ENCODE measurements at regions not wholly inside any gene's neighbourhood (a gene's known extent, or its start where the extent isn't known, plus 50 kb on each side); places are given as distances from the start of the nearest gene placed in this dataset.
"Not testable (repeated sequence)": the region's sequence is repeated elsewhere in the genome, so short reads cannot be mapped to it uniquely, and the experiment has no call there.

DNA sequence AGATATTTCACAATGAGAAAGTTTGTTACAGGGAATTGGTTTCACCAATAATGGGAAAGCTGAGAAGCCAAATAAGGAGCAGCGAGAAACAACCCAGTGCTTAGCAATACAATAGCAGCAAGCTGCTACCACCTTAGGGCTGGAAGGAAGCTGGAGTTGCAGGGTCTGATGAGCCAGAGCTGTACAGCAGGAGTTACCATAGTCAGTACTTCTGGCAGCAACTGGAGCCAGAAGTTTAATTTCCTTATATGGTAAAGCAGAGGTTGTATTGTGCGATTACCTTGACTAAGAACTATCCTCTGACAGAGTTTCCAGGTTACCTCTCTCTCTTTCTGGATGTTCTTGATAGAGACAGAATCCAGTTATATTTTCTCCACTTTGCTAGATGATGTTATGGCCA lies 137.1 kb upstream of the OLIG3 start:
- H3K4me1 ChIP-seq (ENCODE audit: control insufficient read depth in 1 of 2, insufficient read depth in 2 of 2, low read depth in 1 of 2, low read length in 1 of 2), result no peaks in the 10 kb centered on the region; a peak in 1 of 4 replicates
- H4K20me1 ChIP-seq (ENCODE audit: insufficient read depth), result no peaks in the 10 kb centered on the region
- H3K27ac ChIP-seq (ENCODE audit: low read depth in 2 of 2, low read length in 1 of 2), result no peak overlapping the region
- ChIA-PET CTCF (interaction anchor here (1.0 kb wide), 1 partner anchor 11 kb away, joined by 3 read pairs; no protein-coding TSS in a partner anchor), POLR2A (no interaction called here)
- H3K4me2 ChIP-seq, result no peak overlapping the region
- no peak overlapping the region for H3K4me3 ChIP-seq (ENCODE audit: low read depth in 2 of 2, low read length in 1 of 2)
- 28% methylated on average over 2 of the region's 2 CpGs for WGBS (ENCODE audit: low lambda C conversion rate)
- H3K27me3 ChIP-seq (ENCODE audit: insufficient read depth), result no peaks in the 10 kb centered on the region
- no peaks in the 10 kb centered on the region for H3F3A ChIP-seq (replicated peaks; ENCODE audit: insufficient read depth)
- TF ChIP-seq RFX5 (IDR thresholded peaks at IDR 0.05; ENCODE audit: low read length) (no peak), JUND (IDR thresholded peaks at IDR 0.05) (no peak), NFIC (IDR thresholded peaks at IDR 0.05; ENCODE audit: borderline replicate concordance) (no peak), FOXJ3 (CRISPR knock-in tag; IDR thresholded peaks at IDR 0.05) (no peak)
- TF ChIP-seq, protein P1, sequence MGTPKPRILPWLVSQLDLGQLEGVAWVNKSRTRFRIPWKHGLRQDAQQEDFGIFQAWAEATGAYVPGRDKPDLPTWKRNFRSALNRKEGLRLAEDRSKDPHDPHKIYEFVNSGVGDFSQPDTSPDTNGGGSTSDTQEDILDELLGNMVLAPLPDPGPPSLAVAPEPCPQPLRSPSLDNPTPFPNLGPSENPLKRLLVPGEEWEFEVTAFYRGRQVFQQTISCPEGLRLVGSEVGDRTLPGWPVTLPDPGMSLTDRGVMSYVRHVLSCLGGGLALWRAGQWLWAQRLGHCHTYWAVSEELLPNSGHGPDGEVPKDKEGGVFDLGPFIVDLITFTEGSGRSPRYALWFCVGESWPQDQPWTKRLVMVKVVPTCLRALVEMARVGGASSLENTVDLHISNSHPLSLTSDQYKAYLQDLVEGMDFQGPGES (IDR thresholded peaks at IDR 0.05; ENCODE audit: low read depth, low read length), result no peak
- TF ChIP-seq, protein P2, sequence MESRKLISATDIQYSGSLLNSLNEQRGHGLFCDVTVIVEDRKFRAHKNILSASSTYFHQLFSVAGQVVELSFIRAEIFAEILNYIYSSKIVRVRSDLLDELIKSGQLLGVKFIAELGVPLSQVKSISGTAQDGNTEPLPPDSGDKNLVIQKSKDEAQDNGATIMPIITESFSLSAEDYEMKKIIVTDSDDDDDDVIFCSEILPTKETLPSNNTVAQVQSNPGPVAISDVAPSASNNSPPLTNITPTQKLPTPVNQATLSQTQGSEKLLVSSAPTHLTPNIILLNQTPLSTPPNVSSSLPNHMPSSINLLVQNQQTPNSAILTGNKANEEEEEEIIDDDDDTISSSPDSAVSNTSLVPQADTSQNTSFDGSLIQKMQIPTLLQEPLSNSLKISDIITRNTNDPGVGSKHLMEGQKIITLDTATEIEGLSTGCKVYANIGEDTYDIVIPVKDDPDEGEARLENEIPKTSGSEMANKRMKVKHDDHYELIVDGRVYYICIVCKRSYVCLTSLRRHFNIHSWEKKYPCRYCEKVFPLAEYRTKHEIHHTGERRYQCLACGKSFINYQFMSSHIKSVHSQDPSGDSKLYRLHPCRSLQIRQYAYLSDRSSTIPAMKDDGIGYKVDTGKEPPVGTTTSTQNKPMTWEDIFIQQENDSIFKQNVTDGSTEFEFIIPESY (IDR thresholded peaks at IDR 0.05; ENCODE audit: borderline replicate concordance, low read depth), result no peak
- no peak overlapping the region for H3K9ac ChIP-seq
- H3K9me2 ChIP-seq, result no peaks in the 10 kb centered on the region
- H3K9me3 ChIP-seq, result no peaks in the 10 kb centered on the region
- no peaks in the 10 kb centered on the region for H3K36me3 ChIP-seq (replicated peaks in 1 of 2; ENCODE audit: control insufficient read depth in 1 of 2, insufficient read depth in 2 of 2, low read length in 1 of 2)
- no peak for DNase-seq
- no peaks in the 10 kb centered on the region for H3K79me2 ChIP-seq (ENCODE audit: insufficient read depth)
- no peak overlapping the region for H2AFZ ChIP-seq (ENCODE audit: low read depth)

DNA sequence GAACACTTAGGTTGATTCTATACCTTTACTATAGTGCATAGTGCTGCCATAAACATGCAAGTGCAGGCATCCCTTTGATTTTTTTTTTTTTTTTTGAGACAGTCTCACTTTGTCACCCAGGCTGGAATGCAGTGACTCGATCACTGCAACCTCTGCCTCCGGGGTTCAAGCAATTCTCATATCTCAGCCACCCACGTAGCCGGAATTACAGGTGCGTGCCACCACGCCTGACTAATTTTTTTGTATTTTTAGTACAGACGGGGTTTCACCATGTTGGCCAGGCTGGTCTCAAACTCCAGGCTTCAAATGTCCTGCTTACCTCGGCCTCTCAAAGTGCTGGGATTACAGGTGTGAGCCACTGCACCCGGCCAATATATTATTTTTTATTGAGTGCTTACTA lies 140.0 kb upstream of the OLIG3 start:
- H4K20me1 ChIP-seq (ENCODE audit: insufficient read depth); H3K9me3 ChIP-seq; H2AFZ ChIP-seq (ENCODE audit: low read depth); H3K79me2 ChIP-seq (ENCODE audit: insufficient read depth); H3K9me2 ChIP-seq; H3K4me1 ChIP-seq (ENCODE audit: control insufficient read depth in 1 of 2, insufficient read depth in 2 of 2, low read depth in 1 of 2, low read length in 1 of 2); H3K36me3 ChIP-seq (replicated peaks in 1 of 2; ENCODE audit: control insufficient read depth in 1 of 2, insufficient read depth in 2 of 2, low read length in 1 of 2); H3K4me3 ChIP-seq (ENCODE audit: low read depth in 2 of 2, low read length in 1 of 2); H3F3A ChIP-seq (replicated peaks; ENCODE audit: insufficient read depth); CTCF ChIA-PET; H3K9ac ChIP-seq; POLR2A ChIA-PET; DNase-seq; H3K4me2 ChIP-seq; H3K27ac ChIP-seq (ENCODE audit: low read depth in 2 of 2, low read length in 1 of 2); H3K27me3 ChIP-seq (ENCODE audit: insufficient read depth): not testable (repeated sequence)
- 21% methylated on average over 9 of the region's 9 CpGs for WGBS (ENCODE audit: low lambda C conversion rate)

DNA sequence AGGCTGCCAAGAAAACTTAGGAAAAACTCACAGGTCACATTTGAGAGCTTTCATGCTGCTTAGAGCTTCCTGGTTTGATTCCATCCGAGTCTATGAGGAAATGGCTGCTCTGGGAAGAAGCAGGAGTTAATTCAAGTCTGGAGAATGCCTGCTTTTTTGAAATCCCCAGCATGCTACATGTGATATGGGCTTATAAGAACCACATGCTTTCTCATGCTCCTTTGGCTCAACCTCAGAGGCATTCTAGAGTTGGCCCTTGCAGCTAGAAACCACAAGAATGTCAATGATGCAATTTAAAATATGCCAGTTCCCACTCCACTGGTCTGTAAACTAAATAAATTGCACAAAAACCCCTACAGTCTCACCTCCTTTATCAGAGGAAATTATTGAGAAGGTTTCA lies 142.9 kb upstream of the OLIG3 start:
- WGBS (ENCODE audit: low lambda C conversion rate), result 0% methylated on average over 1 of the region's 1 CpG
- TF ChIP-seq POLR2AphosphoS5 (IDR thresholded peaks at IDR 0.05; ENCODE audit: low read depth, low read length) (no peak), FOXM1 (IDR thresholded peaks at IDR 0.05; ENCODE audit: low read depth) (no peak), TAF1 (IDR thresholded peaks at IDR 0.05; ENCODE audit: borderline replicate concordance, low read depth, low read length) (no peak), JUND (IDR thresholded peaks at IDR 0.05) (no peak), NFIC (IDR thresholded peaks at IDR 0.05; ENCODE audit: borderline replicate concordance) (no peak), GATA2 (CRISPR knock-in tag; IDR thresholded peaks at IDR 0.05) (no peak)
- TF ChIP-seq, protein P3, sequence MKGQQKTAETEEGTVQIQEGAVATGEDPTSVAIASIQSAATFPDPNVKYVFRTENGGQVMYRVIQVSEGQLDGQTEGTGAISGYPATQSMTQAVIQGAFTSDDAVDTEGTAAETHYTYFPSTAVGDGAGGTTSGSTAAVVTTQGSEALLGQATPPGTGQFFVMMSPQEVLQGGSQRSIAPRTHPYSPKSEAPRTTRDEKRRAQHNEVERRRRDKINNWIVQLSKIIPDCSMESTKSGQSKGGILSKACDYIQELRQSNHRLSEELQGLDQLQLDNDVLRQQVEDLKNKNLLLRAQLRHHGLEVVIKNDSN (IDR thresholded peaks at IDR 0.05; ENCODE audit: borderline replicate concordance, low read depth), result no peak
- TF ChIP-seq, protein P4, sequence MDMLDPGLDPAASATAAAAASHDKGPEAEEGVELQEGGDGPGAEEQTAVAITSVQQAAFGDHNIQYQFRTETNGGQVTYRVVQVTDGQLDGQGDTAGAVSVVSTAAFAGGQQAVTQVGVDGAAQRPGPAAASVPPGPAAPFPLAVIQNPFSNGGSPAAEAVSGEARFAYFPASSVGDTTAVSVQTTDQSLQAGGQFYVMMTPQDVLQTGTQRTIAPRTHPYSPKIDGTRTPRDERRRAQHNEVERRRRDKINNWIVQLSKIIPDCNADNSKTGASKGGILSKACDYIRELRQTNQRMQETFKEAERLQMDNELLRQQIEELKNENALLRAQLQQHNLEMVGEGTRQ (IDR thresholded peaks at IDR 0.05; ENCODE audit: borderline replicate concordance, low read depth, low read length), result no peak
- TF ChIP-seq, protein P5, sequence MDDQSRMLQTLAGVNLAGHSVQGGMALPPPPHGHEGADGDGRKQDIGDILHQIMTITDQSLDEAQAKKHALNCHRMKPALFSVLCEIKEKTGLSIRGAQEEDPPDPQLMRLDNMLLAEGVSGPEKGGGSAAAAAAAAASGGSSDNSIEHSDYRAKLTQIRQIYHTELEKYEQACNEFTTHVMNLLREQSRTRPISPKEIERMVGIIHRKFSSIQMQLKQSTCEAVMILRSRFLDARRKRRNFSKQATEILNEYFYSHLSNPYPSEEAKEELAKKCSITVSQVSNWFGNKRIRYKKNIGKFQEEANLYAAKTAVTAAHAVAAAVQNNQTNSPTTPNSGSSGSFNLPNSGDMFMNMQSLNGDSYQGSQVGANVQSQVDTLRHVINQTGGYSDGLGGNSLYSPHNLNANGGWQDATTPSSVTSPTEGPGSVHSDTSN (IDR thresholded peaks at IDR 0.05), result no peak

More for the DNA sequence above, 142.9 kb upstream of the OLIG3 start:
- Histone ChIP-seq H3K4me3 (ENCODE audit: low read depth in 2 of 2, low read length in 1 of 2) (no peak overlapping the region), H3K9ac (no peak overlapping the region), H4K20me1 (ENCODE audit: insufficient read depth) (no peaks in the 10 kb centered on the region), H3K79me2 (ENCODE audit: insufficient read depth) (no peaks in the 10 kb centered on the region), H3K4me2 (no peak overlapping the region), H2AFZ (ENCODE audit: low read depth) (no peak overlapping the region), H3K4me1 (ENCODE audit: control insufficient read depth in 1 of 2, insufficient read depth in 2 of 2, low read depth in 1 of 2, low read length in 1 of 2) (no peaks in the 10 kb centered on the region; a peak in 1 of 4 replicates), H3K9me3 (no peaks in the 10 kb centered on the region), H3F3A (replicated peaks; ENCODE audit: insufficient read depth) (no peaks in the 10 kb centered on the region), H3K27me3 (ENCODE audit: insufficient read depth) (no peaks in the 10 kb centered on the region; the same call in 1 of the 2 replicates), H3K36me3 (replicated peaks in 1 of 2; ENCODE audit: control insufficient read depth in 1 of 2, insufficient read depth in 2 of 2, low read length in 1 of 2) (no peaks in the 10 kb centered on the region), H3K9me2 (no peaks in the 10 kb centered on the region), H3K27ac (ENCODE audit: low read depth in 2 of 2, low read length in 1 of 2) (no peak overlapping the region)
- ChIA-PET POLR2A (no interaction called here), CTCF (interaction anchor here (1.5 kb wide), 1 partner anchor 543 kb away, joined by 4 read pairs; no protein-coding TSS in a partner anchor)
- no peak for DNase-seq

All from SK-N-SH (cell line).